HG03469 (cell line): ENCODE measurements at regions not wholly inside any gene's neighbourhood (a gene's known extent, or its start where the extent isn't known, plus 50 kb on each side); places are given as distances from the start of the nearest gene placed in this dataset.
A peak's percentile ranks its signal among the peaks of the same experiment; 100 is the strongest.

Experiments used
- ATAC-seq: cut with Tn5 transposase; IDR thresholded peaks from one replicate; pipeline ENCODE4 v1.9.1; 2021; ENCODE audit warnings: mild to moderate bottlenecking, moderate library complexity, moderate number of reproducible peaks; ENCODE audit not compliant: unreplicated experiment

- no peak for ATAC-seq
Observed at GRCh38 chr4:18388039-18388438, 366.5 kb upstream of the LCORL start.

- ATAC-seq: no peak
Observed at GRCh38 chr4:18381186-18381585, 359.6 kb upstream of the LCORL start.

DNA sequence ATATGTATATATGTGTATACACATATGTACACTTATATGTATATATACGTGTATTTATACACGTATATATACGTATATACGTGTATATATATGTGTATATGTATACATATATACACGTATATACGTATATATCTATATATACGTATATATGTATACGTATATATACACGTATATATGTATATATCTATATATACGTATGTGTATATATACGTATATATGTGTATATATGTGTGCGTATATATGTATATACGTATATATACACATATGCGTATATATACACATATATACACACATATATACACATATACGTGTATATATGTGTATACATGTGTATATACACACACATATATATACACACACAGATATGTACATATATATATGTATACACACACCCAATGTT is 348.0 kb upstream of the LCORL start:
- no peak for ATAC-seq

GRCh38 chr4:18366892-18367291 is 345.3 kb upstream of the LCORL start:
- ATAC-seq: peak; percentile 89

DNA sequence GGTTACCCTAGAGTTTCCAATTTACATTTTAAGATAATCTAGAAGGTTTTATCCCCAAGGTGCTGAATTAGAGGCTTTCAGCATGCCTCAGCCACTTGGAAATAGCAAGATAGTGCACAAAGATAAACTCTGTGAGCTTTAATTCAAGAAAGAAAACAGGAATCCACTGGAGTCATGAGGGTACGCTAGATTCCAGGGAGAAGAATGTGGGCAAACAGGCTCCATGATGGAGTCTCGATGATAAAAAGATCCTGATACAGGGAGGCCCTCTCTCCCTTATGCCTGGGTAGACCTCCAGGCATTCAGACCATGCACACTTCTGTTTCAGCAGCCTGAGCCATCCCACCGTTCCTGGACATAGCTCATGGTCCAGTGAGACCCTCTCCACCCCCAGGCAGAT is 344.6 kb upstream of the LCORL start:
- no peak for ATAC-seq

DNA sequence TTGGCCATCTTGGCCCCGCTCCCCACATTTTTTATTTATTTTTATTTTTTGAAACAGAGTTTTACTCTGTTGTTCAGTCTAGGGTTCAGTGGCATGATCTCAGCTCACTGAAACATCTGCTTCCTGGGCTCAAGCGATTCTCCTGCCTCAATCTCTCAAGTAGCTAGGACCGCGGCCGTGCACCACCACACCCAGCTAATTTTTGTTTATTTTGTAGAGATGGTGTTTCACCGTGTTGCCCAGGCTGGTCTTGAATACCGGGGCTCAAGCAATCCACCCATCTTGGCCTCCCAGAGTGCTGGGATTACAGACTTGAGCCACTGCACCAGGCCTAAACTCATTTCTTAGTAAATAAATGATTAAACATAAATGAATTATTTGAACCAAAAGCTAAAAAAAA is 322.0 kb upstream of the LCORL start:
- no peak for ATAC-seq

GRCh38 chr4:18342847-18343246 is 321.3 kb upstream of the LCORL start:
- no peak for ATAC-seq

DNA sequence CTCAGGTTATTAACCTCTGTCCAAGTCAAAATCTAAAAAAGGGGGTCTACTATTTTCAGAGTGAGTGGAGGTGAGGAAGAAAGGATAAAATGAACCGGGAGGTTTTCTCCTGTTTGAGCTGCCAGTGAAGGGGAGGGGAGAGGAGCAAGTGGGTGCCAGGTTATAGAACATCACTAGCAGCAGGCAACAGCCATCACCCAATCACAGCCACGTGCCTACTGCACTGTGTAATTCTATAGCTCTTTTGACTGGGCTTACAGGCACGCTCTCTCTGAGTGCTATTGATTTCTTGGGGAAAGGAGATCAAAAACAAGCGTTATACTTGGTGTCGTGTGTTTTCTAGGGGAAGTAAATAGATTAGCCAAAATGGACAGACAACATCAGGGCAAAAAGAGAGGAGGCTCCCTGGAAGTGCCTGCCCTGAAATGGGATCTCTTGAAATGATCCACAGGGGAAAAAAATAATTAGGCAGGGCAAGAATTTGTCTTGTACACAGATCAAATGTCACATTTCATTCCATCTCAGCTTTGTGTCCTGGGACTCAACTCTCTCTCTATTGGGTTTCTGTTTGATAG is 300.5 kb upstream of the LCORL start:
- ATAC-seq: no peak

GRCh38 chr4:18319431-18319830 is 297.9 kb upstream of the LCORL start:
- no peak for ATAC-seq

DNA sequence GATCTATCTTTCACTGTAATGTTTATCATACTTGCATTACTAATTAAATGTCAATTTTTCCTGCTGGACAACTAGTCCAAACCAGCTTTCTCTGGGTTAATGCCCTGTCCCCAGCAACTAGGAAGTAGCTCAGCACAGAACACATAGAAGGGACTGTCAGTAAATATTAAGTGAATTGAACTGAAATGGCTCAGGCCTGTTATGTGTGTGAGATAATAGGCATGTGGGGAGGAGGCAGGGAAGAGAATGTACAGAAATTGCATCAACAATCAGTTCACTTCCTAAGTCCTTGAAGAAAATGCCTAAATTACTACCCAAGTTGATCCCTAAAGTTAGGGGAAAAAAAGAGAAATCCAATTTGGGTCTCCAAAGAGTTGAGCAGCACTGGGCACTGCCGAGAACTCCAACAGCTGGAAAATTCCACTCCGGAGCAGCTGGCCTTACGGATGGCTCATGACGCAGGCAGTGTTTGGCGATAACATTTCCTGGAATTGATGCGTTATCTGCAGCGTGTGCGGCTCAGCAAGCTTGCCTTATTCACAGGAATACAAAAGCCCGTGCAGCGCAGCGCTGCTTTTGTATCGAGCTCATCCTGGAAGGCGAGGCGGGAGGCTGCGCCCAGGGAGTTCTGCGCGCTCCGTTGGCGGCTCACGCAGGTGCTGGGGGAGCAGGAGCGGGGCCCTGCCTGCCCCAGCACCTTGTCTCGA is 297.3 kb upstream of the LCORL start:
- no peak for ATAC-seq

DNA sequence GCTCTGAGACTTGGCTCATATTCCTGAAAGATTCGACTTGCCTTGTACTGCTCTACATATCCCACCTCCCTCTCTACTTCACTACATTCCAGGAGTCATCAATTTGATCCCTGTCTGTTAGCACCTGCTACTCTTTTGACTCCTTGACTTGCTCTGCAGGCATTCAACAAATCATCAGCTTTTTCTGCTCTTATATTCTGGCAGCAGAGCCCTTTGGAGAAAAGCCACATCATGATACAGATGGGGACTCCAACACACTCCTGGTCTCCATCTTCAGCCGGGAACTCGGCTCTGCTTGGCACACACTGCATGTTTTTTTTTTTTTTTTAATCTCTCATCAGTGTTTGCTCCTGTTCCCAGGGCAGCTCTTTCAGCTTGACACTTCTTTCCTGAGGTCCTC is 293.2 kb upstream of the LCORL start:
- no peak for ATAC-seq

GRCh38 chr4:18297684-18298083 is 276.1 kb upstream of the LCORL start:
- no peak for ATAC-seq

DNA sequence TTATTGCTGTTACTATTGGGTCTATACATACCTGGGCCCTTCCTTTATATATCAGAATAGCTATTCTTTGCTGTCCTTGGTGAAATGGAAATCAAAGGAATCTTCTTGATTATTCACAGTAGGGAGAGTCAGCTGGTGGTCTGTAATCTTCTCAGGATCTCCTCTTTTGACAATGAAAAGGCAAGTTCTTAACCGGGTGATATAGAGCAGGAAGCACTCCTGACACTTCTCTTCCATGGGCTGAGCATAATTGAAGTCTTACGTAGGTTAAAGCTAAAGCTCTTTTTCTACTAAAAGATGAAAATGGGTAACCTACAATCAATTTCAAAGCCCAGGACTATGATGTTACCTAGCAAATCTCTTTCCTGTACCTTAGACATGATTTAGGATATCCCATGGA is 274.9 kb upstream of the LCORL start:
- no peak for ATAC-seq

DNA sequence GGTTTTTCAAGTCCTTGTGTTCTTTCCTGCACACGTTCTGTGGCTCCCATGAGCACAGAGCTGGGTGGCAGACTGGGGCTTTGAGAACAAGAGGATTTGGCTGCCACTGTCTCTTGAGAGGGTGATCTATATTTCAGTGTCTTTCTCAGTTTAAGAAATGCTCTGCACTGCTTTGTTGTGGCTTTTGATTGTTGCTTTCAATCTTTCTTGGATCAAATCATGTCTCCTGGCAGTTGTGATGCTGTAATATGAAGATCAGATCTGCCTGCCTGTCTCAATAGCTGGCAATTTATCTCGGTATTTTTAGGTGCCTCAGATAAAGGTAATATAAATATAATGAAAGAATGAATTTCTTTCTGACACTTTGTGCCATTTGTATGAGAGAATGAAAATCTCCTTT is 273.3 kb upstream of the LCORL start:
- no peak for ATAC-seq

- no peak for ATAC-seq
Observed at GRCh38 chr4:18294021-18294420, 272.5 kb upstream of the LCORL start.

- ATAC-seq: no peak
Observed at GRCh38 chr4:18292411-18292810, 270.9 kb upstream of the LCORL start.

DNA sequence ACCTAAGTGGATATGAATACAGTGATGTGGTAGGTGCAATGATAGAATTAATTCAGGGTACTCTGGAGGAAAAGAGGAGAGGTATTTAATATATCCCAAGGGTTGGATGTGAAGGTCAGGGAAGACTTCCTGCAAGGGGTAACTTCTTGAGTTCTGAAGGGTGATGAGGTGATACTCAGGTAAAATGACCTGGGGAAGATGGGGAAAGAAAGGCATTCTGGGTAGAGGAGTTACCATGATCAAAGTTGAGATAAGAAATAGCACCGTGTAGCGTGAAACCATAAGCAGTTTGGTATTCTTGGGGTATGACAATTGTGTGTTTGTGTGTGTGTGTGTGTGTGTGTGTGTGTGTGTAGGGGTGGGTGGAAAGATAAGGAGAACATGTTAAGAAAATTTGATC is 270.4 kb upstream of the LCORL start:
- ATAC-seq: no peak

- ATAC-seq: no peak
Observed at GRCh38 chr4:18291256-18291655, 269.7 kb upstream of the LCORL start.

GRCh38 chr4:18285357-18285756 is 263.8 kb upstream of the LCORL start:
- ATAC-seq: no peak

GRCh38 chr4:18278244-18278643 is 256.7 kb upstream of the LCORL start:
- ATAC-seq: no peak

DNA sequence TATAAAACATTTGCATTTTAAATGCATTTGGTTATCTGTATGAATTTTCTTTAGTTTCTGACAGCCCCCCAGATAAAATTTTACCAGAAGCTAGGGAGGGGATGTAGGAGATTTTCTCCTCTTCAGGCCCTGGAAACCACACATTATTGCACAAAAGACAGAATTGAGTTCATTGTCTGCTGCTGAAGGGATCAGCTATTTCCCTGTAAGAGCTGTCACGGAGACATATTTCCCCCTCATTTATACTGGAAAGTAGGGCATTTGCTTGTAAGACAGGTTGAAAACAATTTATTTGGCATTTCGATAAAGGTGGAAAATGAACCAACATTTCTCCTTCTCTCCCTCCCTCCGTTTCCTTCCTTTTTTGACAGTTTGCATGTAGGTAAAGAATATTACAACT is 241.3 kb upstream of the LCORL start:
- no peak for ATAC-seq

GRCh38 chr4:18252052-18252451 is 230.5 kb upstream of the LCORL start:
- ATAC-seq: no peak

DNA sequence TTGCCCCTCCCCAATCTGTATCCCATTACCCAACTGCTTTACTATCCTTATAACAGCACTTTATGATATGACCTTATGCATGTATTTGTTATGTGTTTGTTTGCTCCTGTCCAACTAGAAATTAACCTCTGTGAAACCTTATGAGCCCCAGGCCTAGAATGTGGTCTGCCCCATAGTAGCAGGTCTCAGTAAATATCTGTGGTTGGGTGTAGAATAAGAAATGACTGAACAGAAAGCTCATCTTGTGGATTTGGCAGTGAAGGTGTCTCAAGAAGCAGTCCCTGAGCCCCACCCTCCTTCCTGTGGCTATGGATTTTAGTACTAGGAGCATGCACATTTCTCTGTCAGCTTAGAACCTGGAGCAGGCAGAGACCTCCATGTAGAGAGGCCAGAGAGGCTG is 229.0 kb upstream of the LCORL start:
- no peak for ATAC-seq
